DND-41 (cell line): ENCODE measurements at regions not wholly inside any gene's neighbourhood (a gene's known extent, or its start where the extent isn't known, plus 50 kb on each side); places are given as distances from the start of the nearest gene placed in this dataset.

ENCODE experiments used
- ATAC-seq: fragments of 200-7000 bp; cut with Tn5 transposase; 3 replicates; pipeline ENCODE4 v1.9.1; 2021; ENCODE audit warnings: low read depth; ENCODE audit not compliant: insufficient read depth
- DNase-seq: peaks from one replicate; pipeline ENCODE4 v3.0.0-alpha.2; 2020
- H2AFZ ChIP-seq: 2 replicates; pipeline ENCODE4 v1.6.0; 2012; ENCODE audit warnings: low read depth, low read length
- H3K27ac ChIP-seq: 2 replicates; pipeline ENCODE4 v1.5.1; 2012; ENCODE audit warnings: low read length, inconsistent platforms
- H3K27me3 ChIP-seq: fragments of 200-600 bp; sonication (generic); 2 replicates; pipeline ENCODE4 v1.6.0; 2012; ENCODE audit warnings: low read length, mild to moderate bottlenecking, inconsistent platforms; ENCODE audit not compliant: insufficient read depth, poor library complexity
- H3K36me3 ChIP-seq: 2 replicates; pipeline ENCODE4 v1.5.1; 2012; ENCODE audit warnings: low read length, inconsistent platforms; ENCODE audit not compliant: insufficient read depth
- H3K4me1 ChIP-seq: 2 replicates; pipeline ENCODE4 v1.5.1; 2012; ENCODE audit warnings: mild to moderate bottlenecking, low read length; ENCODE audit not compliant: insufficient read depth
- H3K4me2 ChIP-seq: 2 replicates; pipeline ENCODE4 v1.6.0; 2012; ENCODE audit warnings: mild to moderate bottlenecking, moderate library complexity, low read length, inconsistent platforms; ENCODE audit not compliant: insufficient read depth
- H3K4me3 ChIP-seq, 2 experiments: fragments of 200-600 bp in 1 of 2; shearing (Covaris generic) in 1 of 2; 2 replicates each; pipeline ENCODE4 v1.5.1; 2012 to 2016; ENCODE audit warnings: inconsistent platforms in 2 of 2, low read length in 2 of 2, mild to moderate bottlenecking in 2 of 2, low read depth in 1 of 2, moderate library complexity in 1 of 2
- H3K79me2 ChIP-seq: 2 replicates; pipeline ENCODE4 v1.6.0; 2012; ENCODE audit warnings: low read length, inconsistent platforms; ENCODE audit not compliant: insufficient read depth
- H3K9ac ChIP-seq: 2 replicates; pipeline ENCODE4 v1.6.0; 2012; ENCODE audit warnings: low read depth, mild to moderate bottlenecking, inconsistent platforms, low read length, moderate library complexity
- H3K9me3 ChIP-seq: 2 replicates; pipeline ENCODE4 v1.5.1; 2012; ENCODE audit warnings: low read length, moderate library complexity, mild to moderate bottlenecking, inconsistent platforms; ENCODE audit not compliant: insufficient read depth, severe bottlenecking
- H4K20me1 ChIP-seq: 2 replicates; pipeline ENCODE4 v1.6.0; 2012; ENCODE audit warnings: low read length; ENCODE audit not compliant: insufficient read depth
- EZH2 ChIP-seq: IDR thresholded peaks from 3 replicates; pipeline ENCODE4 v1.6.1; 2012; ENCODE audit warnings: borderline replicate concordance, low read depth, mild to moderate bottlenecking, moderate library complexity, low read length, inconsistent platforms; ENCODE audit not compliant: severe bottlenecking
- TF ChIP-seq, protein P1 (sequence below): IDR thresholded peaks from 2 replicates; pipeline ENCODE4 v1.5.1; 2012; ENCODE audit warnings: borderline replicate concordance, low read length, moderate library complexity, mild to moderate bottlenecking; ENCODE audit not compliant: poor library complexity, severe bottlenecking; ENCODE audit errors: extremely low read depth

DNA sequence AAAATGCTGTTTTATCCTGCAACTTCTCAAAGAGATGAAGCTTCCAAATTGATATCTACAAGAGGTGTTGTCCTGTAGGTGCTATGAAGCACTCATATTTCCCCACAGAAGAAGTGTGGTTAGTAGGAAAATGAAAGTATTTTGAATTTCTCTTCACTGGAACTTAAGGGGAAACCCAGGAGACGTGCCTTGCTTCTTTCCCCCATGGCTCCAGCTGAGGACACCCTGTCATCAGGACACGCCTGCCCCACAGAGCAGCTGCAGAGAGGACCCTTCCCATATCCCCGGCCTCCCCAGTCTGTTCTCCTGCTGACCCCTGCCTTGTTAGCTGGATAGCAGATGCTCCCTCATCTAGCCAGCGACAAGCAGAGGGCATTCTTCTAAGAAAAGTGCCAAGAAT is 371.3 kb downstream of the COG6 start:
- Histone ChIP-seq H4K20me1 (no peaks in the 10 kb centered on the region), H3K4me3 (no peak overlapping the region), H3K27ac (no peak overlapping the region), H2AFZ (no peak overlapping the region), H3K79me2 (no peaks in the 10 kb centered on the region), H3K4me1 (no peaks in the 10 kb centered on the region), H3K36me3 (no peaks in the 10 kb centered on the region), H3K4me2 (no peak overlapping the region), H3K9me3 (no peaks in the 10 kb centered on the region), H3K27me3 (peaks cover 4% of the 10 kb centered on the region), H3K9ac (no peak overlapping the region)
- TF ChIP-seq, protein P1, sequence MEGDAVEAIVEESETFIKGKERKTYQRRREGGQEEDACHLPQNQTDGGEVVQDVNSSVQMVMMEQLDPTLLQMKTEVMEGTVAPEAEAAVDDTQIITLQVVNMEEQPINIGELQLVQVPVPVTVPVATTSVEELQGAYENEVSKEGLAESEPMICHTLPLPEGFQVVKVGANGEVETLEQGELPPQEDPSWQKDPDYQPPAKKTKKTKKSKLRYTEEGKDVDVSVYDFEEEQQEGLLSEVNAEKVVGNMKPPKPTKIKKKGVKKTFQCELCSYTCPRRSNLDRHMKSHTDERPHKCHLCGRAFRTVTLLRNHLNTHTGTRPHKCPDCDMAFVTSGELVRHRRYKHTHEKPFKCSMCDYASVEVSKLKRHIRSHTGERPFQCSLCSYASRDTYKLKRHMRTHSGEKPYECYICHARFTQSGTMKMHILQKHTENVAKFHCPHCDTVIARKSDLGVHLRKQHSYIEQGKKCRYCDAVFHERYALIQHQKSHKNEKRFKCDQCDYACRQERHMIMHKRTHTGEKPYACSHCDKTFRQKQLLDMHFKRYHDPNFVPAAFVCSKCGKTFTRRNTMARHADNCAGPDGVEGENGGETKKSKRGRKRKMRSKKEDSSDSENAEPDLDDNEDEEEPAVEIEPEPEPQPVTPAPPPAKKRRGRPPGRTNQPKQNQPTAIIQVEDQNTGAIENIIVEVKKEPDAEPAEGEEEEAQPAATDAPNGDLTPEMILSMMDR = no peak
- no peak for TF ChIP-seq EZH2
- DNase-seq = no peak
- no peak for ATAC-seq

DNA sequence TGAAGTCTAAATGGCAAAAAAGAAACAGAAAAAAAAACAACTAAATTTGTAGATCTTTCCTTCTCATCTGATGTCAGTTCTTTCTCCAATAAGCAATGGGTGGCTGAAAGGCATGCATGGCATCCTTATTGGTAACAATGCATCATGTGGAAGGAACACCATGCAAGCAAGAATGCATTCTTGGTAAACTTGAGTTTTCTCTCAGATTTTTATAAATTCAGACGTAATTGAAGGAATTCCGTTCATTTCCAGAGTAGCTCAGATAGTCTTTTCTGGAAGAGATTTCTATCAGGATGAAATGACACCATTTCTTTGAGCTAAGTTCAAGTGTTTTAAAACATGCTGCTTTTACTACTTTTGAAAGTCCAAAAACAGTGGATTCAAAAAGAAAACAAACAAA is 373.0 kb downstream of the COG6 start:
- no peaks in the 10 kb centered on the region for H3K4me1 ChIP-seq
- no peak overlapping the region for H3K9ac ChIP-seq
- TF ChIP-seq EZH2 = no peak
- TF ChIP-seq, protein P1 = no peak
- no peak for ATAC-seq
- H3K4me2 ChIP-seq = no peak overlapping the region
- H4K20me1 ChIP-seq = no peaks in the 10 kb centered on the region
- DNase-seq = no peak
- no peaks in the 10 kb centered on the region for H3K79me2 ChIP-seq
- H3K27ac ChIP-seq = no peak overlapping the region
- H3K27me3 ChIP-seq = peaks cover 4% of the 10 kb centered on the region
- H2AFZ ChIP-seq = no peak overlapping the region
- no peaks in the 10 kb centered on the region for H3K9me3 ChIP-seq
- H3K36me3 ChIP-seq = no peaks in the 10 kb centered on the region
- no peak overlapping the region for H3K4me3 ChIP-seq

DNA sequence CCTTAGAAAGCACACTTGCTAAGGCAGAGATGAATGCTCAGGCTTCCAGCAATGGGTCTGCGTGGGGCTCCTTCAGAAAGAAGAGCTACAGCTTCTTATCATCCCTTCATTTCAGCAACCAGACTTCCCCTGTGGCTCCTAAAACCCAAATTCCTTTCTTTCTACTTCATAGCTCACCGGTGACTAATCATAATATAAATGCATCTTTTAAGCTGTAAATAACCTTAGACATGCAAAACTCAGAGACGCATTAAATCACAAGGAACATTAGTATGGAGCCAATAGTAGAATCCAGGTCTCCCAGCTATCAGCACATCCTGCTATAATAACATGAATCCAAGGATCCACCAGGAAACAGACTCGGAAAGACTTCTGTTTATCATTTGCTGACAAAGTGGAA is 375.6 kb downstream of the COG6 start:
- Histone ChIP-seq H3K4me3 (no peak overlapping the region), H3K79me2 (no peaks in the 10 kb centered on the region), H2AFZ (no peak overlapping the region), H3K9me3 (no peaks in the 10 kb centered on the region), H3K27me3 (no peaks in the 10 kb centered on the region), H4K20me1 (no peaks in the 10 kb centered on the region), H3K36me3 (no peaks in the 10 kb centered on the region), H3K4me2 (no peak overlapping the region), H3K9ac (no peak overlapping the region), H3K4me1 (no peaks in the 10 kb centered on the region), H3K27ac (no peak overlapping the region)
- no peak for DNase-seq
- TF ChIP-seq EZH2 = no peak
- TF ChIP-seq, protein P1 = no peak
- ATAC-seq = no peak

DNA sequence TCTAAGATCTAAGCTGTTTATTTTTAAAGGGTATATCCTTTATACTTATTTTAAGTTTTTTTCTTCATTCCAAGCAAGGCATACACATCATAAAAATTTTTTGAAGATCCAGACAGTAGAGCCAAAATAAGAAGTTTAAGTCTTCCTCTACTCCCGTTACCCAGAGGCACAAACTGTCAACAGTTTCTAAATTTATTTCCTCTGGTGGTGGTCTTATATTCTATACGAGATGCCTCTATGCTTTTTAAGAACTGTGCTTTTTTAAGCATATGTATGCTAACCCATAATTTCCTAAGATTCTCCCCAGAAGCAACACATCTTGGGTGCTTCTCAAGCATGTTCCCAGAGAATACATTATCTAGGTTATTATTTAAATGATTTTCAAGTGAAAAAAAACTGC is 383.6 kb downstream of the COG6 start:
- Histone ChIP-seq H3K36me3 (no peaks in the 10 kb centered on the region), H3K4me1 (no peaks in the 10 kb centered on the region), H2AFZ (no peak overlapping the region), H3K9me3 (no peaks in the 10 kb centered on the region), H4K20me1 (no peaks in the 10 kb centered on the region), H3K4me2 (no peak overlapping the region), H3K4me3 (no peak overlapping the region), H3K27me3 (peaks cover 13% of the 10 kb centered on the region), H3K27ac (no peak overlapping the region), H3K79me2 (no peaks in the 10 kb centered on the region), H3K9ac (no peak overlapping the region)
- TF ChIP-seq, protein P1 = no peak
- no peak for TF ChIP-seq EZH2
- no peak for ATAC-seq
- DNase-seq = no peak
